ENCODE measurements at regions not wholly inside any gene's neighbourhood (a gene's known extent, or its start where the extent isn't known, plus 50 kb on each side); places are given as distances from the start of the nearest gene placed in this dataset.

DNA sequence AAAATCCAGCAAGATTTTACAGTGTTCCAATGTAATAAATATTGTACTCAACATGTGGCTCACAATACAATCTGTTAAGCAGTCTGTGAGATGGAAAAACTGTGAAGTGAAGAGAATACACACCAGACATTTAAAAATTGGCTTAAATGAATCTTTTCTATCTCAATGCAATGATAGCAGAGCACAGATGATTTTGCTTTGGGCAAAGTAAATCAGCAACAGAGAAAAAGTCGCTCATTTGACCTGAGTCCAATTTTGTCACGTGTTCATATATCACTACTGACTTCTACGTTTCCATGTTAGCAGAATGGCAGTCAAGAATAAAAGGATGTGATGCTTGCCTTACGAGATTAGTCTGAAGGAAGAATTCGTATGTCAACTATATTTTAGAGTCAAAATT is 506.7 kb downstream of the POM121L12 start (continued):
- TF ChIP-seq, protein P1, sequence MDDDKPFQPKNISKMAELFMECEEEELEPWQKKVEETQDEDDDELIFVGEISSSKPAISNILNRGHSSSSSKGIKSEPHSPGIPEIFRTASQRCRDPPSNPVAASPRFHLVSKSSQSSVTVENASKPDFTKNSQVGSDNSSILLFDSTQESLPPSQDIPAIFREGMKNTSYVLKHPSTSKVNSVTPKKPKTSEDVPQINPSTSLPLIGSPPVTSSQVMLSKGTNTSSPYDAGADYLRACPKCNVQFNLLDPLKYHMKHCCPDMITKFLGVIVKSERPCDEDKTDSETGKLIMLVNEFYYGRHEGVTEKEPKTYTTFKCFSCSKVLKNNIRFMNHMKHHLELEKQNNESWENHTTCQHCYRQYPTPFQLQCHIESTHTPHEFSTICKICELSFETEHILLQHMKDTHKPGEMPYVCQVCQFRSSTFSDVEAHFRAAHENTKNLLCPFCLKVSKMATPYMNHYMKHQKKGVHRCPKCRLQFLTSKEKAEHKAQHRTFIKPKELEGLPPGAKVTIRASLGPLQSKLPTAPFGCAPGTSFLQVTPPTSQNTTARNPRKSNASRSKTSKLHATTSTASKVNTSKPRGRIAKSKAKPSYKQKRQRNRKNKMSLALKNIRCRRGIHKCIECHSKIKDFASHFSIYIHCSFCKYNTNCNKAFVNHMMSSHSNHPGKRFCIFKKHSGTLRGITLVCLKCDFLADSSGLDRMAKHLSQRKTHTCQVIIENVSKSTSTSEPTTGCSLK (tag by site-specific recombination; IDR thresholded peaks at IDR 0.05), result no peak
- TF ChIP-seq ZNF600 (tag by site-specific recombination; IDR thresholded peaks at IDR 0.05) (no peak), ZNF629 (tag by site-specific recombination; IDR thresholded peaks at IDR 0.05) (no peak), ZNF362 (tag by site-specific recombination; IDR thresholded peaks at IDR 0.05) (no peak), ZNF843 (tag by site-specific recombination; IDR thresholded peaks at IDR 0.05) (no peak), ZNF19 (tag by site-specific recombination; IDR thresholded peaks at IDR 0.05; ENCODE audit: low read depth) (no peak), TCF7L2 (IDR thresholded peaks at IDR 0.05; ENCODE audit: borderline replicate concordance, low read depth, low read length) (no peak), ZNF76 (tag by site-specific recombination; IDR thresholded peaks at IDR 0.05; ENCODE audit: borderline replicate concordance, low read depth) (no peak), FEZF1 (tag by site-specific recombination; IDR thresholded peaks at IDR 0.05) (no peak)
- TF ChIP-seq, protein P2, sequence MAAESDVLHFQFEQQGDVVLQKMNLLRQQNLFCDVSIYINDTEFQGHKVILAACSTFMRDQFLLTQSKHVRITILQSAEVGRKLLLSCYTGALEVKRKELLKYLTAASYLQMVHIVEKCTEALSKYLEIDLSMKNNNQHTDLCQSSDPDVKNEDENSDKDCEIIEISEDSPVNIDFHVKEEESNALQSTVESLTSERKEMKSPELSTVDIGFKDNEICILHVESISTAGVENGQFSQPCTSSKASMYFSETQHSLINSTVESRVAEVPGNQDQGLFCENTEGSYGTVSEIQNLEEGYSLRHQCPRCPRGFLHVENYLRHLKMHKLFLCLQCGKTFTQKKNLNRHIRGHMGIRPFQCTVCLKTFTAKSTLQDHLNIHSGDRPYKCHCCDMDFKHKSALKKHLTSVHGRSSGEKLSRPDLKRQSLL (tag by site-specific recombination; IDR thresholded peaks at IDR 0.05), result no peak
